ENCODE measurements at regions not wholly inside any gene's neighbourhood (a gene's known extent, or its start where the extent isn't known, plus 50 kb on each side); places are given as distances from the start of the nearest gene placed in this dataset.

DNA sequence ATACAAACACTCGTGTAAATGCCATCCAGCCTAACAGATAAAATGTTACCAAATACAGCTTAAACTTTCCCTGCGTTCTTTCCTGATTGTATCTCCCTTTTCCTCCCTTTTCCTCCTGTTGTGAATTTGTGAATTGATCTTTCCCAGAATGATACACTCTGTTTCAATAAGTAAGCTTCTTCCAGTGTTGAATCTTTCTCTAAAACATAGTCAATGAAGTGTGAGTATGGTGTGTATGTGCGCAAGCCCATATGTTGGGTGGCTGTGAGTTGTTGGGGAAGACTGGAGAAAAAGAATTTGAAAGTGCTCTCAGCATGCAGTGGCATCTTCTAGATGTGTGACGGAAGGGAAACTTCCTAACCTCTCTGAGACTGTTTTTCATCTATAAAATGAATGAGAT is 143.1 kb upstream of the KLF4 start:
- TF ChIP-seq, protein P1, sequence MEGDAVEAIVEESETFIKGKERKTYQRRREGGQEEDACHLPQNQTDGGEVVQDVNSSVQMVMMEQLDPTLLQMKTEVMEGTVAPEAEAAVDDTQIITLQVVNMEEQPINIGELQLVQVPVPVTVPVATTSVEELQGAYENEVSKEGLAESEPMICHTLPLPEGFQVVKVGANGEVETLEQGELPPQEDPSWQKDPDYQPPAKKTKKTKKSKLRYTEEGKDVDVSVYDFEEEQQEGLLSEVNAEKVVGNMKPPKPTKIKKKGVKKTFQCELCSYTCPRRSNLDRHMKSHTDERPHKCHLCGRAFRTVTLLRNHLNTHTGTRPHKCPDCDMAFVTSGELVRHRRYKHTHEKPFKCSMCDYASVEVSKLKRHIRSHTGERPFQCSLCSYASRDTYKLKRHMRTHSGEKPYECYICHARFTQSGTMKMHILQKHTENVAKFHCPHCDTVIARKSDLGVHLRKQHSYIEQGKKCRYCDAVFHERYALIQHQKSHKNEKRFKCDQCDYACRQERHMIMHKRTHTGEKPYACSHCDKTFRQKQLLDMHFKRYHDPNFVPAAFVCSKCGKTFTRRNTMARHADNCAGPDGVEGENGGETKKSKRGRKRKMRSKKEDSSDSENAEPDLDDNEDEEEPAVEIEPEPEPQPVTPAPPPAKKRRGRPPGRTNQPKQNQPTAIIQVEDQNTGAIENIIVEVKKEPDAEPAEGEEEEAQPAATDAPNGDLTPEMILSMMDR (IDR thresholded peaks at IDR 0.05; ENCODE audit: low read depth, low read length, missing control alignments) = no peak
- no peak overlapping the region for H3K4me3 ChIP-seq (replicated peaks; ENCODE audit: low read depth, low read length)
- DNase-seq (ENCODE audit: extremely low read depth, low read depth) = no peak

- TF ChIP-seq, protein P1 (IDR thresholded peaks at IDR 0.05; ENCODE audit: low read depth, low read length, missing control alignments) = no peak
- no peak for DNase-seq (ENCODE audit: extremely low read depth, low read depth)
- no peak overlapping the region for H3K4me3 ChIP-seq (replicated peaks; ENCODE audit: low read depth, low read length)
These were observed 142.6 kb upstream of the KLF4 start for GRCh38 chr9:107632216-107632615.

DNA sequence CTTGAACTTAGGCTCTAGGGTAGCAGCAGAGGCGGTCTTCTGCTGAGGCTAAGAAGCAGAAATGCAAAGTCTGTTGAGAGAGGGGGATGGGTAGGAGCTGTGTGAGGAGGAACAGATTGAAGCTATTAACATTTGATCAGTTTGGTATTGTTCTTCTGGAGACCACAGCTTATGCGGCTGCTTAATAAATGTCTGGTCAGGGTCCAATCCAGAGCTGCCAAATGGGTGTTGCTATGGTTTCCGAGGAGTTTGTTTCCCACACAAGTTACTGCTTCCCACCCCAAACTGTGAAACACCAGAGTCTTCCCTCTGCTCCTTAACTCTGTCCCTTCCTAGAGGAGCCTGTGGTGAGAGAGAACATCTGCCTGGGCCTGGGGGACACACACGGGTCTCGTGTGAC is 142.2 kb upstream of the KLF4 start:
- no peak overlapping the region for H3K4me3 ChIP-seq (replicated peaks; ENCODE audit: low read depth, low read length)
- TF ChIP-seq, protein P1 (IDR thresholded peaks at IDR 0.05; ENCODE audit: low read depth, low read length, missing control alignments) = no peak
- peak; percentile 20 for DNase-seq (ENCODE audit: extremely low read depth, low read depth)

DNA sequence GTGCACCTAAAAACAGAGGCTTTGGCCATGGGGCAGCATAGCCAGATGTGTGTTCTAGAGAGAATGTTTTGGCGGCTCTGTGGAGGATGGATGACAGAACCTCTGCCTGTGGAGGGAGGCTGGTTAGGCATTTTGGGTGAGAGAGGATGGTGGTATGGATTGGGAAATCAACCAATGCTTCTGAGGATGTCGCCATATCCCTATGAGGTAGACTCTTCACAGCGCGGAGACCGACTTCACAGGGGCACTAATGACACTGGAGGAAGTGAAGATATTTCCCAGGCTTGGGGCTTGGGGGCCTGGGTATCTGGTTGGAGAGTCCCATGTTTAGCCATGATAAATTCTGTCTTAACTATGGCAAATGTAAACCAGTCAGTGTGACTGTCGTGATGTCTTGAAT is 140.6 kb upstream of the KLF4 start:
- H3K4me3 ChIP-seq (replicated peaks; ENCODE audit: low read depth, low read length) = no peak overlapping the region
- DNase-seq (ENCODE audit: extremely low read depth, low read depth) = no peak
- TF ChIP-seq, protein P1 (IDR thresholded peaks at IDR 0.05; ENCODE audit: low read depth, low read length, missing control alignments) = no peak

GRCh38 chr9:107628444-107628843 is 138.9 kb upstream of the KLF4 start:
- H3K4me3 ChIP-seq (replicated peaks; ENCODE audit: low read depth, low read length) = no peak overlapping the region
- DNase-seq (ENCODE audit: extremely low read depth, low read depth) = no peak
- TF ChIP-seq, protein P1 (IDR thresholded peaks at IDR 0.05; ENCODE audit: low read depth, low read length, missing control alignments) = no peak

DNA sequence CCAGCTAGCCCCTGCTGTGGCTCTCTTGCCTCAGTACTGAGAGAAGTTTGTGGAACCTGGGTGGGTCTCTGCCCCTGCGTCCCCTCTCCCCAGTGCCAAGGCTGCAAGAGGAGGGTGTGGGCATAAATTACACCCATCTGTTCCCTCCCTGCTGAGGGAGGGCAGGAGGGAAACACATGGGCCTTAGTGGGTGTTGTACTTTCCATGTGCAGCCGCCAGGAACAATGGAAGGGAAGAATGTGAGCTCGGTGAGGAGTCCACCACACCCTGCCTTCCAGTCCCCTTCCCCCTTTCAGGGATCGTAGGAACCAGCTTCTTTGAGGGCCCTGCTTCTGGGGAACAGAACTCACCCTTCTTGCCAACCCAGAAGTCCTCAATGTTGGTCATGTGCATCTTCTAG is 138.2 kb upstream of the KLF4 start:
- TF ChIP-seq, protein P1 (IDR thresholded peaks at IDR 0.05; ENCODE audit: low read depth, low read length, missing control alignments) = no peak
- no peak overlapping the region for H3K4me3 ChIP-seq (replicated peaks; ENCODE audit: low read depth, low read length)
- DNase-seq (ENCODE audit: extremely low read depth, low read depth) = no peak

DNA sequence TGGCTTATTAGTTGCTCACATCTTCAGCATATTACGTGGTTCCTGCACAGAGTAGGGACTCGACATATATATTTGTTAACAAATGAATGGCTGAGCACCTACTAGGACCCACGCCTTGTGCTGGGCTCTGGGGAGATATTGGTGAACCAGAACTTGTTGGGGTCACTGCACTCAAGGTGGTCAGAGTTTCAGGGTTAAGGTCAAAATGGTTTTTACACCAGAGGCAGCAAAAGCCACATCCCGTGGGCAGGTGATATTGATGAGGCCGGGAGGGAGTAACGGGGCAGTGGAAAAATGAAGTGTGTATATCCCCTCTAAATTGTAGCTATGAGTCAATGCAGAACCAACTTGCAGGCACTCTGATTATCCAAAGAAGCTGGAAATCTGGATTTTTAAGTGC is 136.5 kb upstream of the KLF4 start:
- TF ChIP-seq, protein P1 (IDR thresholded peaks at IDR 0.05; ENCODE audit: low read depth, low read length, missing control alignments) = no peak
- H3K4me3 ChIP-seq (replicated peaks; ENCODE audit: low read depth, low read length) = no peak overlapping the region
- no peak for DNase-seq (ENCODE audit: extremely low read depth, low read depth)

All from HFF-Myc (cell line).